Gastrocnemius medialis (tissue), 4 donors: ENCODE measurements at regions not wholly inside any gene's neighbourhood (a gene's known extent, or its start where the extent isn't known, plus 50 kb on each side); places are given as distances from the start of the nearest gene placed in this dataset.

Experiments used
- ATAC-seq, 2 donors: fragments of 150-250 bp; one replicate each; pipeline ENCODE4 v1.9.1; 2016
- DNase-seq, 2 donors: peaks; one replicate each; pipeline ENCODE4 v3.0.0-alpha.2; 2019
- H3K27ac ChIP-seq, 4 donors: fragments of 200-600 bp; sonication (generic); 1 replicate in 1 of 4; 2 replicates in 3 of 4; pipeline ENCODE4 v1.5.1; 2016 to 2018; ENCODE audit warnings: mild to moderate bottlenecking in 2 of 4, moderate library complexity in 1 of 4
- H3K27me3 ChIP-seq, 3 donors: fragments of 200-600 bp; sonication (generic) in 2 of 3; 1 replicate in 1 of 3; 2 replicates in 2 of 3; pipeline versions ENCODE4 v1.5.1 to v1.6.0; 2016 to 2019; ENCODE audit warnings: mild to moderate bottlenecking in 1 of 3, moderate library complexity in 1 of 3
- H3K36me3 ChIP-seq, 2 donors: fragments of 200-600 bp; sonication (generic) in 1 of 2; one replicate each; pipeline ENCODE4 v1.5.1; 2017 to 2018
- H3K4me1 ChIP-seq, 2 donors: fragments of 200-600 bp; sonication (generic) in 1 of 2; one replicate each; pipeline ENCODE4 v1.5.1; 2016 to 2017; ENCODE audit warnings: mild to moderate bottlenecking in 2 of 2
- H3K4me3 ChIP-seq, 4 donors: fragments of 200-600 bp; sonication (generic) in 3 of 4; 1 replicate in 1 of 4; 2 replicates in 3 of 4; pipeline ENCODE4 v1.5.1; 2016 to 2019; ENCODE audit warnings: mild to moderate bottlenecking in 2 of 4
- H3K9me3 ChIP-seq, 3 donors: fragments of 200-600 bp; sonication (generic) in 2 of 3; 1 replicate in 1 of 3; 2 replicates in 2 of 3; pipeline ENCODE4 v1.5.1; 2016 to 2019
- POLR2A ChIP-seq, 2 donors: fragments of 450-650 bp; IDR thresholded peaks; one replicate each; pipeline ENCODE4 v1.6.1; 2017; ENCODE audit warnings: antibody characterized with exemption in 2 of 2, mild to moderate bottlenecking in 2 of 2, moderate library complexity in 2 of 2
- in situ Hi-C, 4 donors: fragments of 200-750 bp; cut with MboI; loops; one replicate each; pipeline versions ENCODE4 v1.15.0 to v1.8.0; 2017; ENCODE audit warnings: low sequenced_read_pairs in 4 of 4
- intact Hi-C: fragments of 100-400 bp; cut with DNase I; formaldehyde crosslinking; loops from one replicate; pipeline ENCODE4 v1.15.1; 2023; ENCODE audit warnings: low total_unique reads
- TF ChIP-seq, protein P1 (sequence below), 5 experiments: fragments of 450-650 bp in 3 of 5; fragments of 200-600 bp in 2 of 5; sonication (generic) in 2 of 5; IDR thresholded peaks in 4 of 5; conservative IDR thresholded peaks in 1 of 5; 1 replicate in 4 of 5; 2 replicates in 1 of 5; pipeline ENCODE4 v1.5.1; 2016 to 2019; ENCODE audit warnings: antibody characterized with exemption in 5 of 5, mild to moderate bottlenecking in 3 of 5, moderate library complexity in 3 of 5

DNA sequence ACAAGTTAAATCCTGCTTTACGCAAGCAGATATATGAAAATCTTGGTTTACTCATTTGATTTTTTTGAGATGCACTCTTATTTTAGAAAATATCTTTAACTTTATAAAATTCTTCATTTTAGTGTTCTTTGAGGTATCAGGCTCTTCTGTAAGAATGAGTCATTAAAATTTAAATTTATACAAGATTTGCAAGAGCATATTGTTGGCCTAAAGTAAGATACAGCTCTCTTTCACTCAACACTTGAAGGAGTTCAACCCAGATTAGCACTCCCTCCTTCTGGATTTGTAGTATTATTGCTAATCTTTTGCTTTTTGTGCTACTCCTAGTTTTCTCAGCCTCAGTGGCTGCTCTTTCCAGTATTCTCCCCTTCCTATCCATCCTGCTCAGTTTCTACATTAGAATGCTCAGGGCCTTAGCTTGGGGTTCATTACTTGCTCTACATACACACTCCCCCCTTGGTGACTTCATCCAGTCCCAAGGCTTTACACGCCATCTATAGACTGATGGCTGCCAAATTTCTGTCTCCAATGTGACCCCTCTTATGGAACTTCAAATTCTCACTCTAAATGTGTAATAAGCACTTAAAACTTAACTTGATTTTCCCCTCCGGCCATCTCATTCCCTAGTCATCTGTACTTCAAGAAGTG lies 425.3 kb upstream of the FANCL start:
- H3K9me3 ChIP-seq: no peaks in the 10 kb centered on the region

GRCh38 chr2:58665154-58665553 lies 424.0 kb upstream of the FANCL start:
- in situ Hi-C loops (no loop called here), intact Hi-C loops (no loop called here)
- Histone ChIP-seq H3K36me3 (no peaks in the 10 kb centered on the region), H3K4me1 (no peaks in the 10 kb centered on the region), H3K27me3 (no peaks in the 10 kb centered on the region), H3K27ac (no peak overlapping the region), H3K9me3 (no peaks in the 10 kb centered on the region), H3K4me3 (no peak overlapping the region)
- DNase-seq (no peak), ATAC-seq (no peak)
- TF ChIP-seq, protein P1, sequence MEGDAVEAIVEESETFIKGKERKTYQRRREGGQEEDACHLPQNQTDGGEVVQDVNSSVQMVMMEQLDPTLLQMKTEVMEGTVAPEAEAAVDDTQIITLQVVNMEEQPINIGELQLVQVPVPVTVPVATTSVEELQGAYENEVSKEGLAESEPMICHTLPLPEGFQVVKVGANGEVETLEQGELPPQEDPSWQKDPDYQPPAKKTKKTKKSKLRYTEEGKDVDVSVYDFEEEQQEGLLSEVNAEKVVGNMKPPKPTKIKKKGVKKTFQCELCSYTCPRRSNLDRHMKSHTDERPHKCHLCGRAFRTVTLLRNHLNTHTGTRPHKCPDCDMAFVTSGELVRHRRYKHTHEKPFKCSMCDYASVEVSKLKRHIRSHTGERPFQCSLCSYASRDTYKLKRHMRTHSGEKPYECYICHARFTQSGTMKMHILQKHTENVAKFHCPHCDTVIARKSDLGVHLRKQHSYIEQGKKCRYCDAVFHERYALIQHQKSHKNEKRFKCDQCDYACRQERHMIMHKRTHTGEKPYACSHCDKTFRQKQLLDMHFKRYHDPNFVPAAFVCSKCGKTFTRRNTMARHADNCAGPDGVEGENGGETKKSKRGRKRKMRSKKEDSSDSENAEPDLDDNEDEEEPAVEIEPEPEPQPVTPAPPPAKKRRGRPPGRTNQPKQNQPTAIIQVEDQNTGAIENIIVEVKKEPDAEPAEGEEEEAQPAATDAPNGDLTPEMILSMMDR (IDR thresholded peaks at IDR 0.05 in 4 of 5, conservative IDR thresholded peaks at IDR 0.05 in 1 of 5): no peak
- no peak for TF ChIP-seq POLR2A (IDR thresholded peaks at IDR 0.05)

More for the DNA sequence above, 425.3 kb upstream of the FANCL start:
- H3K36me3 ChIP-seq: no peaks in the 10 kb centered on the region
- ATAC-seq (no peak), DNase-seq (no peak)
- H3K27me3 ChIP-seq: no peaks in the 10 kb centered on the region
- in situ Hi-C loops: no loop called here
- intact Hi-C loops: no loop called here
- TF ChIP-seq, protein P1 (IDR thresholded peaks at IDR 0.05 in 4 of 5, conservative IDR thresholded peaks at IDR 0.05 in 1 of 5): no peak
- no peak for TF ChIP-seq POLR2A (IDR thresholded peaks at IDR 0.05)
- H3K4me1 ChIP-seq: no peaks in the 10 kb centered on the region
- H3K27ac ChIP-seq: no peak overlapping the region
- H3K4me3 ChIP-seq: no peak overlapping the region

DNA sequence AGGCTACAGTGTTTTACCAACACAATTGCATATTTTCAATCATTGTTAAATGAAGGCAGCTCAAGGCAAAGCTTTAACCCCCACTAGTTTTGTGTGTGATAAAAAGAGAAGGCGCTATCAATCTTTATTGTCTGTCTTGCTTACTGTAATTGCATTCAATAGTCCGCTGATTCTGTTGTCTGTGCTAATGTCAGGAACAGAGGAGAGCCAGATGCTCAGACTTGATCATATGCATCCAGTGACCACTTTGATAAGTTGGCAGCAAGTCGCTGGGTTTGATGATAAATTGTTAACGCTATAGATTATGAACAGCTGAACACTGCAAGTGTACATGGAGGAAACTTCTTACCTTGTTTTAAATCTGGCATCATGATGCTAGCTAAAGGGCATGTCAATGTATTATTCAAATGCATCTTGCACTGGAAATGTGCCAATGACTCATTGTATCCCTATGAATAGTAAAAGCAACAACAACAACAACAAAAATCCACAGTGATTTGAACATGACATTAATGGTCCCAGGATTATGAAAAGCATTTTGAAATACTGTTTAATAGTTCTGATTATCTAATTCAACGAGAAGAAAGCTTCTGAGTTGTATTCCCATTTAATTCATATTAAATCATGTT lies 423.5 kb upstream of the FANCL start:
- Histone ChIP-seq H3K4me1 (no peaks in the 10 kb centered on the region), H3K4me3 (no peak overlapping the region), H3K36me3 (no peaks in the 10 kb centered on the region), H3K27me3 (no peaks in the 10 kb centered on the region), H3K9me3 (no peaks in the 10 kb centered on the region), H3K27ac (no peak overlapping the region)
- in situ Hi-C loops: no loop called here
- DNase-seq (no peak), ATAC-seq (no peak)
- TF ChIP-seq, protein P1 (IDR thresholded peaks at IDR 0.05 in 4 of 5, conservative IDR thresholded peaks at IDR 0.05 in 1 of 5): no peak
- TF ChIP-seq POLR2A (IDR thresholded peaks at IDR 0.05): no peak
- intact Hi-C loops: no loop called here

- ATAC-seq: no peak
- no peak for DNase-seq
- TF ChIP-seq POLR2A (IDR thresholded peaks at IDR 0.05): no peak
- TF ChIP-seq, protein P1 (IDR thresholded peaks at IDR 0.05 in 4 of 5, conservative IDR thresholded peaks at IDR 0.05 in 1 of 5): no peak
- Histone ChIP-seq H3K36me3 (no peaks in the 10 kb centered on the region), H3K4me1 (no peaks in the 10 kb centered on the region), H3K4me3 (no peak overlapping the region), H3K27me3 (no peaks in the 10 kb centered on the region), H3K27ac (no peak overlapping the region), H3K9me3 (no peaks in the 10 kb centered on the region)
- intact Hi-C loops (no loop called here), in situ Hi-C loops (no loop called here)
These were observed 418.9 kb upstream of the FANCL start for GRCh38 chr2:58660046-58660445.
